Cardiac muscle cell (in vitro differentiated cells and primary cell): ENCODE measurements at regions not wholly inside any gene's neighbourhood (a gene's known extent, or its start where the extent isn't known, plus 50 kb on each side); places are given as distances from the start of the nearest gene placed in this dataset.

Experiments
- DNase-seq, 2 donors: peaks; one replicate each; pipeline versions ENCODE4 v3.0.0 to v3.0.0-alpha.2; 2010 to 2017; ENCODE audit warnings: low read depth in 1 of 2, low spot score in 1 of 2
- H3K27ac ChIP-seq: fragments of 200-600 bp; sonication (generic); 2 replicates; pipeline ENCODE4 v1.5.1; 2016
- H3K27me3 ChIP-seq: fragments of 200-600 bp; sonication (generic); 2 replicates; pipeline ENCODE4 v1.6.0; 2016; ENCODE audit warnings: control low read depth
- H3K36me3 ChIP-seq: fragments of 200-600 bp; sonication (generic); 2 replicates; pipeline ENCODE4 v1.5.1; 2016; ENCODE audit warnings: control low read depth
- H3K4me1 ChIP-seq: fragments of 200-600 bp; sonication (generic); 2 replicates; pipeline ENCODE4 v1.8.1; 2017; ENCODE audit warnings: low read depth, mild to moderate bottlenecking, mixed run types
- H3K4me3 ChIP-seq: fragments of 200-600 bp; sonication (generic); 2 replicates; pipeline ENCODE4 v1.5.1; 2016; ENCODE audit warnings: mild to moderate bottlenecking
- H3K9me3 ChIP-seq: fragments of 200-600 bp; sonication (generic); 2 replicates; pipeline ENCODE4 v1.5.1; 2017; ENCODE audit warnings: low read depth, mild to moderate bottlenecking, control low read depth
- TF ChIP-seq, protein P1 (sequence below): IDR thresholded peaks from 2 replicates; pipeline ENCODE4 v1.5.1; 2012; ENCODE audit warnings: low read depth, mild to moderate bottlenecking, low read length

GRCh38 chr16:9141813-9142212, 50.4 kb downstream of the HAPSTR1 start:
- no peaks in the 10 kb centered on the region for H3K27me3 ChIP-seq
- H3K4me1 ChIP-seq: no peaks in the 10 kb centered on the region
- TF ChIP-seq, protein P1, sequence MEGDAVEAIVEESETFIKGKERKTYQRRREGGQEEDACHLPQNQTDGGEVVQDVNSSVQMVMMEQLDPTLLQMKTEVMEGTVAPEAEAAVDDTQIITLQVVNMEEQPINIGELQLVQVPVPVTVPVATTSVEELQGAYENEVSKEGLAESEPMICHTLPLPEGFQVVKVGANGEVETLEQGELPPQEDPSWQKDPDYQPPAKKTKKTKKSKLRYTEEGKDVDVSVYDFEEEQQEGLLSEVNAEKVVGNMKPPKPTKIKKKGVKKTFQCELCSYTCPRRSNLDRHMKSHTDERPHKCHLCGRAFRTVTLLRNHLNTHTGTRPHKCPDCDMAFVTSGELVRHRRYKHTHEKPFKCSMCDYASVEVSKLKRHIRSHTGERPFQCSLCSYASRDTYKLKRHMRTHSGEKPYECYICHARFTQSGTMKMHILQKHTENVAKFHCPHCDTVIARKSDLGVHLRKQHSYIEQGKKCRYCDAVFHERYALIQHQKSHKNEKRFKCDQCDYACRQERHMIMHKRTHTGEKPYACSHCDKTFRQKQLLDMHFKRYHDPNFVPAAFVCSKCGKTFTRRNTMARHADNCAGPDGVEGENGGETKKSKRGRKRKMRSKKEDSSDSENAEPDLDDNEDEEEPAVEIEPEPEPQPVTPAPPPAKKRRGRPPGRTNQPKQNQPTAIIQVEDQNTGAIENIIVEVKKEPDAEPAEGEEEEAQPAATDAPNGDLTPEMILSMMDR: no peak
- H3K36me3 ChIP-seq: no peaks in the 10 kb centered on the region
- H3K9me3 ChIP-seq: no peaks in the 10 kb centered on the region
- no peak overlapping the region for H3K4me3 ChIP-seq
- no peak for DNase-seq
- no peak overlapping the region for H3K27ac ChIP-seq

GRCh38 chr16:9144106-9144505, 52.7 kb downstream of the HAPSTR1 start:
- no peak for DNase-seq
- no peaks in the 10 kb centered on the region for H3K27me3 ChIP-seq

DNA sequence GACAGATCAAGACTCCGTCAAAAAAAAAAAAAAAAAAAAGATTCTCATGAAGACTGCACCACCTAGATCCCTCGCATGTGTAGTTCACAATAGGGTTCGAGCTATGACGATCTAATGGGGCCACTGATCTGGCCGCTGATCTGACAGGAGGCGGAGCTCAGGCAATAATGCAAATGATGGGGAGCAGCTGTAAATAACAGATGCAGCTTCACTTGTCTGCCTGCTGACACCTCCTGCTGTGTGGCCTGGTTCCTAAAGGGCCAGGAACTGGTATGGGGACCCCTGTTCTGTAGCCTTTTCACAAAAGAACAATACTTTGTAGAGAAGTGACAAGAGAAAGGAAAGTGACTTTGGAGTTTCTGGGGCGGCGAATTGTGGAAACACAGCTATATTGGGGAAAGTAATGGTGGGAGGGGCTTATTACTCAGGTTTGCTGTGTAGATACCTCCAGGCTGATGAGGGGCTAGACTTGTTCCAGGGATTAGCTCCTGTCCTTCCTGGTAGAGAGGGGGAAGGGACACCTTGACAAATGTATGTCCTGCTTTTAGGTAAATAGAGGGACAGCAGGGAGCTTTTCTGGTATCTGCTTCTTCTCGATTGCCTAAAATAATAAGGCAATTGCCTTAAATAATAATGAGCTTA, 57.1 kb downstream of the HAPSTR1 start:
- Histone ChIP-seq H3K4me1 (no peaks in the 10 kb centered on the region), H3K27me3 (no peaks in the 10 kb centered on the region), H3K36me3 (no peaks in the 10 kb centered on the region), H3K4me3 (no peak overlapping the region), H3K9me3 (no peaks in the 10 kb centered on the region), H3K27ac (no peak overlapping the region)
- no peak for DNase-seq
- TF ChIP-seq, protein P1: no peak

More at GRCh38 chr16:9144106-9144505, 52.7 kb downstream of the HAPSTR1 start:
- Histone ChIP-seq H3K27ac (no peak overlapping the region), H3K9me3 (no peaks in the 10 kb centered on the region), H3K4me3 (no peak overlapping the region), H3K36me3 (no peaks in the 10 kb centered on the region), H3K4me1 (no peaks in the 10 kb centered on the region)
- TF ChIP-seq, protein P1: no peak

GRCh38 chr16:9151074-9151473, 59.6 kb downstream of the HAPSTR1 start:
- H3K27me3 ChIP-seq: no peaks in the 10 kb centered on the region
- no peak for DNase-seq
- H3K4me1 ChIP-seq: no peaks in the 10 kb centered on the region
- no peaks in the 10 kb centered on the region for H3K9me3 ChIP-seq
- H3K4me3 ChIP-seq: no peak overlapping the region
- H3K27ac ChIP-seq: no peak overlapping the region
- TF ChIP-seq, protein P1: no peak
- no peaks in the 10 kb centered on the region for H3K36me3 ChIP-seq

GRCh38 chr16:9151597-9151996, 60.2 kb downstream of the HAPSTR1 start:
- no peaks in the 10 kb centered on the region for H3K9me3 ChIP-seq
- no peak for DNase-seq
- no peaks in the 10 kb centered on the region for H3K4me1 ChIP-seq
- no peaks in the 10 kb centered on the region for H3K27me3 ChIP-seq
- H3K36me3 ChIP-seq: no peaks in the 10 kb centered on the region
- H3K27ac ChIP-seq: no peak overlapping the region
- TF ChIP-seq, protein P1: no peak
- no peak overlapping the region for H3K4me3 ChIP-seq
